Osteoblast (primary cell): ENCODE measurements at regions not wholly inside any gene's neighbourhood (a gene's known extent, or its start where the extent isn't known, plus 50 kb on each side); places are given as distances from the start of the nearest gene placed in this dataset.

ENCODE experiments used
- DNase-seq: peaks from one replicate; pipeline ENCODE4 v3.0.0; 2011; ENCODE audit warnings: low spot score, mixed read lengths; ENCODE audit not compliant: insufficient read length; ENCODE audit errors: missing footprints
- H2AFZ ChIP-seq: 2 replicates; pipeline ENCODE4 v1.6.0; 2011; ENCODE audit warnings: mild to moderate bottlenecking, low read length
- H3K27ac ChIP-seq: 2 replicates; pipeline ENCODE4 v1.5.1; 2011; ENCODE audit warnings: mild to moderate bottlenecking, low read depth, low read length, moderate library complexity
- H3K27me3 ChIP-seq: 2 replicates; pipeline ENCODE4 v1.6.0; 2012; ENCODE audit warnings: mild to moderate bottlenecking, control low read depth, inconsistent platforms, low read length, moderate library complexity; ENCODE audit not compliant: insufficient read depth
- H3K36me3 ChIP-seq: 2 replicates; pipeline ENCODE4 v1.5.1; 2011; ENCODE audit warnings: mild to moderate bottlenecking, low read length, control low read depth, moderate library complexity; ENCODE audit not compliant: insufficient read depth
- H3K4me1 ChIP-seq: 2 replicates; pipeline ENCODE4 v1.5.1; 2011; ENCODE audit warnings: mild to moderate bottlenecking, low read length, control low read depth, moderate library complexity; ENCODE audit not compliant: insufficient read depth
- H3K4me2 ChIP-seq: 2 replicates; pipeline ENCODE4 v1.6.0; 2011; ENCODE audit warnings: mild to moderate bottlenecking, low read length; ENCODE audit not compliant: insufficient read depth
- H3K4me3 ChIP-seq: fragments of 200-600 bp; sonication (generic); 3 replicates; pipeline ENCODE4 v1.5.1; 2012; ENCODE audit warnings: mild to moderate bottlenecking, low read length, inconsistent platforms; ENCODE audit not compliant: insufficient read depth
- H3K79me2 ChIP-seq: 2 replicates; pipeline ENCODE4 v1.6.0; 2012; ENCODE audit warnings: mild to moderate bottlenecking, low read length, control low read depth, inconsistent platforms; ENCODE audit not compliant: insufficient read depth
- H3K9me3 ChIP-seq: 2 replicates; pipeline ENCODE4 v1.5.1; 2011; ENCODE audit warnings: low read depth, low read length, control low read depth
- H4K20me1 ChIP-seq: 2 replicates; pipeline ENCODE4 v1.6.0; 2012; ENCODE audit warnings: mild to moderate bottlenecking, low read length, control low read depth; ENCODE audit not compliant: insufficient read depth
- TF ChIP-seq, protein P1 (sequence below): IDR thresholded peaks from 2 replicates; pipeline ENCODE4 v1.5.1; 2011; ENCODE audit warnings: mild to moderate bottlenecking, low read depth, low read length, moderate library complexity; ENCODE audit errors: extremely low read depth

DNA sequence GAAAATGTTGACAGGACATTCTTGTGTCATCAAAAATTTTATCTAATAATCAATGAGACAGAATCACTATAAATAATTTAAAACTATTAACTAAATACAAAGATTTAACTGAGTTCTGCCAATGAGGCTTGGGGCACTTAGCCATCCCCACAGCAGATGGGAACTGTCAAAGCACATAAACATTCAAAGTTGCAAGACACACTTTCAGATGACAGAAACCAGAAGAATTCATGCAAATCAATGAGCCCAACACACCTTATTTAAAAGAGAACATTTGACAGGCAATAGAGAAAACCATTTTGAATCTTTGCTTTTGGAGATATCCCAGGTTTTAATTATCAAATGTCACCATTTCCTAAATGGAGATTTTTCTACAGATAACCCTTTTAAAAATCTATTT lies 566.2 kb downstream of the IRS1 start:
- Histone ChIP-seq H4K20me1 (no peaks in the 10 kb centered on the region), H3K27ac (no peak overlapping the region), H3K27me3 (no peaks in the 10 kb centered on the region), H3K4me3 (no peak overlapping the region), H3K36me3 (no peaks in the 10 kb centered on the region), H2AFZ (no peak overlapping the region), H3K4me2 (no peak overlapping the region), H3K4me1 (no peaks in the 10 kb centered on the region), H3K9me3 (no peaks in the 10 kb centered on the region), H3K79me2 (no peaks in the 10 kb centered on the region)
- no peak for DNase-seq
- TF ChIP-seq, protein P1, sequence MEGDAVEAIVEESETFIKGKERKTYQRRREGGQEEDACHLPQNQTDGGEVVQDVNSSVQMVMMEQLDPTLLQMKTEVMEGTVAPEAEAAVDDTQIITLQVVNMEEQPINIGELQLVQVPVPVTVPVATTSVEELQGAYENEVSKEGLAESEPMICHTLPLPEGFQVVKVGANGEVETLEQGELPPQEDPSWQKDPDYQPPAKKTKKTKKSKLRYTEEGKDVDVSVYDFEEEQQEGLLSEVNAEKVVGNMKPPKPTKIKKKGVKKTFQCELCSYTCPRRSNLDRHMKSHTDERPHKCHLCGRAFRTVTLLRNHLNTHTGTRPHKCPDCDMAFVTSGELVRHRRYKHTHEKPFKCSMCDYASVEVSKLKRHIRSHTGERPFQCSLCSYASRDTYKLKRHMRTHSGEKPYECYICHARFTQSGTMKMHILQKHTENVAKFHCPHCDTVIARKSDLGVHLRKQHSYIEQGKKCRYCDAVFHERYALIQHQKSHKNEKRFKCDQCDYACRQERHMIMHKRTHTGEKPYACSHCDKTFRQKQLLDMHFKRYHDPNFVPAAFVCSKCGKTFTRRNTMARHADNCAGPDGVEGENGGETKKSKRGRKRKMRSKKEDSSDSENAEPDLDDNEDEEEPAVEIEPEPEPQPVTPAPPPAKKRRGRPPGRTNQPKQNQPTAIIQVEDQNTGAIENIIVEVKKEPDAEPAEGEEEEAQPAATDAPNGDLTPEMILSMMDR = no peak

DNA sequence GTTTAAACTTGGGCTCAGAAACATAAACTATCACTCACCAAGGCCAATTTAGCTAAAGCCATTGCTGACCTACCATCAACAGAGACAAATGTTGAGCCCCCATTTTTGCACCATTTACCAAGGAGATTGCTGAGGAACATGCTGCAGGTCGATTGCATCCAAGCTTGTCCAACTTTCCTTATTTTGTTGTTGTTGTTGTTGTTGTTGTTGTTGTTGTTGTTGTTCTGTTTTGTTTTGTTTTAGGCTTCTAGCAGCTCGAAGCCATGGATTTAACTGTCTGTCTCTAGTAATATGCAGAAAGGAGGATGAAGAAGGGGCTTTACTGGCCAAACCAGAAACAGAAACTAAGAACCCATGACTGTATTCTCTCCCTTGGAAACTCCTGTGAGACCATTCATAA lies 571.5 kb downstream of the IRS1 start:
- Histone ChIP-seq H3K4me1 (no peaks in the 10 kb centered on the region), H2AFZ (no peak overlapping the region), H3K4me3 (no peak overlapping the region), H3K36me3 (no peaks in the 10 kb centered on the region), H4K20me1 (no peaks in the 10 kb centered on the region), H3K9me3 (no peaks in the 10 kb centered on the region), H3K27ac (no peak overlapping the region), H3K79me2 (no peaks in the 10 kb centered on the region), H3K4me2 (no peak overlapping the region), H3K27me3 (no peaks in the 10 kb centered on the region)
- TF ChIP-seq, protein P1 = no peak
- DNase-seq = no peak

DNA sequence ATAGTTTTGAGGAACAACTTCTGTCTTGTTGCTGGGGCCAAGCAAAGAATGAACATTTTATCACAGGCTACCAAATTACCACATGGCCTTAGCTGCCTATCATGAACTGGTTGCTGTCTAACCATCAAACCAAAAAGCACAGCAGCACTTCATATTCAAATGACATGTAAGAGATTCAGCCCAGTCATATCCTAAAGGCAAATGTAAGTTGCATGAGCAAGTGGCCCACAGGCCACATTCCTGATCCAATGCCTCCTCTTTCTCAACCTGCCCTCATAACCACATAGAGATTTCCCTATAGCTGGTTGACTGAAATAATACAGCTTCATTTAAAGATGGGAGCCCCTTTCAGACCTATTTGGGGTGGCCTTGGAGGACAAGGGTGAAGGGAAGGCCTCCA lies 572.3 kb downstream of the IRS1 start:
- TF ChIP-seq, protein P1 = no peak
- no peaks in the 10 kb centered on the region for H4K20me1 ChIP-seq
- DNase-seq = no peak
- no peaks in the 10 kb centered on the region for H3K36me3 ChIP-seq
- no peaks in the 10 kb centered on the region for H3K79me2 ChIP-seq
- H3K4me3 ChIP-seq = no peak overlapping the region
- H2AFZ ChIP-seq = no peak overlapping the region
- H3K27ac ChIP-seq = no peak overlapping the region
- H3K4me2 ChIP-seq = no peak overlapping the region
- H3K27me3 ChIP-seq = no peaks in the 10 kb centered on the region
- no peaks in the 10 kb centered on the region for H3K9me3 ChIP-seq
- H3K4me1 ChIP-seq = no peaks in the 10 kb centered on the region

- H3K27me3 ChIP-seq = no peaks in the 10 kb centered on the region
- no peak overlapping the region for H2AFZ ChIP-seq
- H3K4me1 ChIP-seq = no peaks in the 10 kb centered on the region
- H3K4me3 ChIP-seq = no peak overlapping the region
- no peaks in the 10 kb centered on the region for H3K79me2 ChIP-seq
- no peak overlapping the region for H3K27ac ChIP-seq
- no peaks in the 10 kb centered on the region for H3K9me3 ChIP-seq
- H4K20me1 ChIP-seq = no peaks in the 10 kb centered on the region
- no peak for DNase-seq
- H3K36me3 ChIP-seq = no peaks in the 10 kb centered on the region
- H3K4me2 ChIP-seq = no peak overlapping the region
- TF ChIP-seq, protein P1 = no peak
Observed at GRCh38 chr2:226223704-226224103, 575.9 kb downstream of the IRS1 start.
